Nephron progenitor cell (in vitro differentiated cells): ENCODE measurements at regions not wholly inside any gene's neighbourhood (a gene's known extent, or its start where the extent isn't known, plus 50 kb on each side); places are given as distances from the start of the nearest gene placed in this dataset.

ENCODE experiments used
- DNase-seq: peaks from one replicate; pipeline ENCODE4 v3.0.0; 2021
- H3K27ac Mint-ChIP-seq: 2 replicates; pipeline ENCODE4 v1.8.0; 2021; ENCODE audit warnings: mild to moderate bottlenecking, moderate library complexity, mixed read lengths
- H3K27me3 Mint-ChIP-seq: 2 replicates; pipeline ENCODE4 v1.8.0; 2021; ENCODE audit warnings: mild to moderate bottlenecking, low read depth, mixed read lengths; ENCODE audit not compliant: poor library complexity
- H3K36me3 Mint-ChIP-seq: 2 replicates; pipeline ENCODE4 v1.8.0; 2021; ENCODE audit warnings: low read depth, mixed read lengths
- H3K4me1 Mint-ChIP-seq: 2 replicates; pipeline ENCODE4 v1.8.0; 2021; ENCODE audit warnings: mixed read lengths
- H3K4me3 Mint-ChIP-seq: 2 replicates; pipeline ENCODE4 v1.8.0; 2021; ENCODE audit warnings: mild to moderate bottlenecking, moderate library complexity, mixed read lengths
- H3K9me3 Mint-ChIP-seq: 2 replicates; pipeline ENCODE4 v1.8.0; 2021; ENCODE audit warnings: mild to moderate bottlenecking, moderate library complexity, mixed read lengths
- TF ChIP-seq, protein P1 (sequence below): fragments of 200-600 bp; sonication (generic); IDR thresholded peaks from 2 replicates; pipeline ENCODE4 v1.5.0; 2021; ENCODE audit warnings: antibody characterized with exemption

DNA sequence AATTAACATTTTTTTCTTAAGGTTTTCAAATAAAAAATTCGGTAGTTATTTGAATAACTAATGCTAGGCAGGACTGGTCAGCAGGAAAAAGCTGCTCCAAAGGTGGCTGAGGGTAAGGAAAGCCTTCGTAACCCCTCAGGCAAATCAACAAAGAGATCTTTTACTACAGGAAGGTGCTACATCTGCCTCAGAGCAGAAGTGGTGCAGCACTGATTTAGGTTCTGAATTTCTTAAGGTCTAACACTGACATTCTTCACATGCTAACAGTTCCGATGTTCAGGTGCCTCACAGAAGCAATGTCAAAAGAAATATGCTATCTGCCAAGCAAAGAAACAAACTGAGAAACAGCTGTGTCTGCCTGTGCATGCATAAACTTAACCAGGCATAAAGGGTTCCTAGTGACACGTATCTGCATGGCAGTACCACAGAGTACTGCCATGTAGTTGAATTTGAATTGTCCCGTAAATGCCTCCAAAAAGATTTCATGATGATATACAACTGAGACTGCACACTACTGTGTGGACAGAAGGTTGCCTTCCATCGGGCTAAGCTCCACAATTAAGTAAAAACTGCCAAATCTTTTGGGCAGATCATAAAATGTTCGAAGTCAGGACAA, 275.0 kb upstream of the NSMCE3 start:
- peaks cover 14% of the 10 kb centered on the region for H3K36me3 Mint-ChIP-seq
- H3K9me3 Mint-ChIP-seq: peaks cover 35% of the 10 kb centered on the region
- TF ChIP-seq, protein P1, sequence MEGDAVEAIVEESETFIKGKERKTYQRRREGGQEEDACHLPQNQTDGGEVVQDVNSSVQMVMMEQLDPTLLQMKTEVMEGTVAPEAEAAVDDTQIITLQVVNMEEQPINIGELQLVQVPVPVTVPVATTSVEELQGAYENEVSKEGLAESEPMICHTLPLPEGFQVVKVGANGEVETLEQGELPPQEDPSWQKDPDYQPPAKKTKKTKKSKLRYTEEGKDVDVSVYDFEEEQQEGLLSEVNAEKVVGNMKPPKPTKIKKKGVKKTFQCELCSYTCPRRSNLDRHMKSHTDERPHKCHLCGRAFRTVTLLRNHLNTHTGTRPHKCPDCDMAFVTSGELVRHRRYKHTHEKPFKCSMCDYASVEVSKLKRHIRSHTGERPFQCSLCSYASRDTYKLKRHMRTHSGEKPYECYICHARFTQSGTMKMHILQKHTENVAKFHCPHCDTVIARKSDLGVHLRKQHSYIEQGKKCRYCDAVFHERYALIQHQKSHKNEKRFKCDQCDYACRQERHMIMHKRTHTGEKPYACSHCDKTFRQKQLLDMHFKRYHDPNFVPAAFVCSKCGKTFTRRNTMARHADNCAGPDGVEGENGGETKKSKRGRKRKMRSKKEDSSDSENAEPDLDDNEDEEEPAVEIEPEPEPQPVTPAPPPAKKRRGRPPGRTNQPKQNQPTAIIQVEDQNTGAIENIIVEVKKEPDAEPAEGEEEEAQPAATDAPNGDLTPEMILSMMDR: no peak

DNA sequence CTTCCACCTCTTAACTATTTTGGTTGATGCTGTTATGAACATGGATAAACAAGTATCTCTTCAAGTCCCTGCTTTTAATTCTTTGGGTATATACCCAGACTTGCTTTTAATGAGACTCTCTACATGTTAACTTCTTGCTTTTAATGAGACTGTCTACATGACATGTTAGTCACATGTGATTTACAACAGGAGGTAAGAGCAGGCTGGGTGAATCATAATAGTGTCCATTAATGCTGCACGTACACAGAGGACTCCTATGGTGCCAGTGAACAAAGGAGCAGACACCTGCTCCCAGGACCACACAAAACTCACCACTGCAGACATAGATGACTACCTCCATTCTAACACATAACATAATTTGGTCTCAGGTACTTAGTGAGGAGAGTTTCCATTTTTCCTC, 273.4 kb upstream of the NSMCE3 start:
- TF ChIP-seq, protein P1: no peak
- no peak for DNase-seq
- Mint-ChIP-seq H3K4me1 (peaks cover 11% of the 10 kb centered on the region), H3K27ac (no peak overlapping the region), H3K36me3 (peaks cover 14% of the 10 kb centered on the region), H3K4me3 (no peak overlapping the region), H3K27me3 (peaks cover 15% of the 10 kb centered on the region), H3K9me3 (peaks cover 28% of the 10 kb centered on the region)

More for the DNA sequence above, 275.0 kb upstream of the NSMCE3 start:
- DNase-seq: no peak
- Mint-ChIP-seq H3K27me3 (peaks cover 11% of the 10 kb centered on the region), H3K27ac (no peak overlapping the region), H3K4me1 (peaks cover 7% of the 10 kb centered on the region), H3K4me3 (no peak overlapping the region)

DNA sequence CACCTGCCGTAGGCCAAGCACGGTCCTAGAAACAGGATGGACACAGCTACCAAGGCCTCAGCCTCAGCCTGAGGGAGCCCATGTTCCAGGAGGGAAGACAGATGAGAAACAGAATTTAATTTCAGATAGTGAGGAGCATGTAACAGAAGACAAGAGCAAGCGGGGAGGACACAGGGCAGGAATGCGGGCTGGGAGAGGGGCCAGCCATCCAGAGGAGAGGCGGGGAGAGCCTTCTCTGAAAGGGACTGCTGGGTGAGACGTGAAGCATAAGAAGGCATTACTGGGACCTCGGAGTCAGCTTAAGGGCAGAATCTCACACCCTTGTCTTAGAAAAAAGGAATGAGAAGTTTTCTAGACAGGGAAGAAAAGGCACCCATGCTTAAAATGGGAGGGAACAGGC, 271.7 kb upstream of the NSMCE3 start:
- Mint-ChIP-seq H3K36me3 (peaks cover 7% of the 10 kb centered on the region), H3K27ac (no peak overlapping the region), H3K27me3 (peaks cover 19% of the 10 kb centered on the region), H3K4me1 (peaks cover 18% of the 10 kb centered on the region), H3K9me3 (peaks cover 14% of the 10 kb centered on the region), H3K4me3 (no peak overlapping the region)
- TF ChIP-seq, protein P1: no peak
- DNase-seq: no peak

DNA sequence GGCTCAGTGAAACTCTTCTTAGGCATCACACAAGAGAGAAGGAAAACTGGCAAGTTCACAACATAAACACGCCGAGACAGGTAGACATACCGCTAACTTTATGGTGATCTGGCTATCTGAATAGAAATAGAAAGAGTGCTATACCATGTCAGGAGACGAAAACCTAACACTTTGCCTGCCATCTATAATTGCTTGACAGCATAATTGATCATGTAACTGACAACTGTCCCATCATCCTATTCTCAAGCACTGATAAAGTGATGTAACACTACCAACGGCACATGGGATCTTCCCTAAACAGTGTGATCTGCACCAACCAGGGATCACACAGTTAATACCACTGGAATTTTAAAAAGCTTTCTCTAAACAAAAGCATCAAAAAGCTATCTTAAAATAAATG, 270.9 kb upstream of the NSMCE3 start:
- TF ChIP-seq, protein P1: no peak
- DNase-seq: no peak
- Mint-ChIP-seq H3K27me3 (peaks cover 19% of the 10 kb centered on the region), H3K36me3 (no peaks in the 10 kb centered on the region), H3K4me3 (no peak overlapping the region), H3K27ac (no peak overlapping the region), H3K4me1 (peaks cover 24% of the 10 kb centered on the region), H3K9me3 (peaks cover 6% of the 10 kb centered on the region)

DNA sequence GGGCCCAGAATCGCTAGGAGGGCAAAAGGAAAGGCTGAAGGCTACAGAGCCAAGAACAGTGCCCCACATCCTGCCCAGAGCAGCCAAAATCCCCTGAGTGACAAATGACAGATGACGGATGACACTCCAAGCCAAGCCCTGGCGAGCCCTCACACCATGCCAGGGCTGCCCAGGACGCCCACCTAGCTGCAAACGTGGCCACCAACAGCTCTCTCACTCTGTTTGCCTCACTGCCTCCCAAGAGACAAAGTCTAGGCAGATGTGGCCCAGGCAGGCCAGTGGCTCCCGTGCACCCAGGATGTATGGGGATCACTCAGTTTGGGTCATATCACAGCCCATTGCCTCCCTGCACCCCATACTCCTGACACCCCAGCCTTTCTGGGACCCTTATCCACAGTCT, 270.1 kb upstream of the NSMCE3 start:
- peaks cover 24% of the 10 kb centered on the region for H3K4me1 Mint-ChIP-seq
- TF ChIP-seq, protein P1: no peak
- no peak overlapping the region for H3K4me3 Mint-ChIP-seq
- no peak overlapping the region for H3K27ac Mint-ChIP-seq
- no peak for DNase-seq
- H3K27me3 Mint-ChIP-seq: peaks cover 19% of the 10 kb centered on the region
- no peaks in the 10 kb centered on the region for H3K36me3 Mint-ChIP-seq
- no peaks in the 10 kb centered on the region for H3K9me3 Mint-ChIP-seq

DNA sequence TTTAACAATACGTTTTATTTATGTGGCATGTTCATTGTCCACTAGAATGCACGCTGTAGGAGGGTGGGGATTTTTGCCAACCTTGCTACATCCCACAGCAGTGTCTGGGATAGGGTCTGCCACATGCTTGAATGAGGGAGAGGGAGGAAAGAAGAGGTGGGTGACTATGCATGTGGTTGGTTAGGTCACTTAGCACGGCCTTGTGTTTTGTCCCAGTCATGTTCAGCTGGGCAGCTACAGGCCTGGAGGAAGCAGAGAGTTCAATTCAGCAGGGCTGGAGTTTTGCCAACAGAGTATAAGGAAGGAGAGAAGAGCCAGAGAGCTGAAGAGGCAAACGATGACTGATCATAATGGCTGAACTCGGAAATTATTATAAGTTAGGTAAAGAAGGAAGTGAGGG, 268.4 kb upstream of the NSMCE3 start:
- Mint-ChIP-seq H3K36me3 (no peaks in the 10 kb centered on the region), H3K4me1 (peaks cover 24% of the 10 kb centered on the region), H3K4me3 (no peak overlapping the region), H3K27ac (peak overlapping the region; percentile 46), H3K9me3 (no peaks in the 10 kb centered on the region), H3K27me3 (peaks cover 19% of the 10 kb centered on the region)
- TF ChIP-seq, protein P1: no peak
- DNase-seq: no peak
